Right lobe of liver (tissue), 6 donors: ENCODE measurements at regions not wholly inside any gene's neighbourhood (a gene's known extent, or its start where the extent isn't known, plus 50 kb on each side); places are given as distances from the start of the nearest gene placed in this dataset.

Experiments used
- ATAC-seq, 4 donors: fragments of 200-7000 bp; cut with Tn5 transposase; one replicate each; pipeline ENCODE4 v1.9.1; 2020; ENCODE audit warnings: mild to moderate bottlenecking in 4 of 4, moderate library complexity in 4 of 4
- DNase-seq, 3 donors: peaks; one replicate each; pipeline ENCODE4 v3.0.0-alpha.2; 2020
- H3K27ac ChIP-seq, 3 donors: fragments of 200-600 bp; one replicate each; pipeline ENCODE4 v1.8.0; 2022
- H3K27me3 ChIP-seq, 2 donors: fragments of 200-600 bp; one replicate each; pipeline ENCODE4 v1.8.0; 2022
- H3K36me3 ChIP-seq, 4 donors: fragments of 200-600 bp; sonication (generic) in 1 of 4; one replicate each; pipeline versions ENCODE4 v1.5.1 to v1.8.0; 2017 to 2022; ENCODE audit warnings: control low read depth in 1 of 4
- H3K4me1 ChIP-seq, 4 donors: fragments of 200-600 bp; sonication (generic) in 1 of 4; one replicate each; pipeline versions ENCODE4 v1.5.1 to v1.8.0; 2017 to 2022; ENCODE audit warnings: control low read depth in 1 of 4
- H3K4me3 ChIP-seq, 3 donors: fragments of 200-600 bp; one replicate each; pipeline ENCODE4 v1.8.0; 2022
- H3K9me3 ChIP-seq, 4 donors: fragments of 200-600 bp; sonication (generic) in 1 of 4; one replicate each; pipeline versions ENCODE4 v1.5.1 to v1.8.0; 2017 to 2022; ENCODE audit warnings: control low read depth in 1 of 4
- CTCF ChIP-seq, 4 donors: fragments of 200-600 bp in 3 of 4; fragments of 450-650 bp in 1 of 4; IDR thresholded peaks; one replicate each; pipeline versions ENCODE4 v1.5.1 to v1.8.0; 2016 to 2022; ENCODE audit warnings: antibody characterized with exemption in 4 of 4, mild to moderate bottlenecking in 2 of 4
- POLR2A ChIP-seq: fragments of 450-650 bp; IDR thresholded peaks from one replicate; pipeline ENCODE4 v1.6.1; 2017; ENCODE audit warnings: antibody characterized with exemption, mild to moderate bottlenecking
- whole genome bisulfite sequencing: methylation state at CpG from one replicate; pipeline ENCODE4 v1.1.6; 2018; ENCODE audit warnings: low coverage, low lambda C conversion rate; ENCODE audit not compliant: insufficient coverage; ENCODE audit errors: missing lambda C conversion rate; 5-methylcytosine and 5-hydroxymethylcytosine counted together
- intact Hi-C, 2 donors: fragments of 100-400 bp; cut with DNase I; formaldehyde crosslinking; loops; one replicate each; pipeline versions ENCODE4 v1.11.2 to v1.14.1; 2022
- donor health status: DM: no; HTN: yes; CAD: no.
- donor health status: DM: no; HTN: no; CAD: no.
- donor health status: DM: no; HTN: no; CAD: no.
- donor health status: DM: no; HTN: yes; CAD: no.
- donor health status: DM: no; HTN: yes; CAD: no.

- H3K27ac ChIP-seq = no peak overlapping the region
- ATAC-seq = no peak
- no peak for TF ChIP-seq CTCF (IDR thresholded peaks at IDR 0.05)
- no peak for TF ChIP-seq POLR2A
- H3K9me3 ChIP-seq = no peaks in the 10 kb centered on the region
- no peak for DNase-seq
- H3K4me3 ChIP-seq = no peak overlapping the region
- intact Hi-C loops = no loop called here
- H3K36me3 ChIP-seq = no peaks in the 10 kb centered on the region
- H3K27me3 ChIP-seq = no peaks in the 10 kb centered on the region
- H3K4me1 ChIP-seq = no peaks in the 10 kb centered on the region
These were observed 88.6 kb upstream of the MAFB start for GRCh38 chr20:40777653-40778052.

- Histone ChIP-seq H3K36me3 (no peaks in the 10 kb centered on the region), H3K4me1 (no peaks in the 10 kb centered on the region), H3K4me3 (no peak overlapping the region), H3K27ac (no peak overlapping the region), H3K27me3 (no peaks in the 10 kb centered on the region), H3K9me3 (no peaks in the 10 kb centered on the region)
- no peak for TF ChIP-seq POLR2A
- no peak for TF ChIP-seq CTCF (IDR thresholded peaks at IDR 0.05)
- ATAC-seq = peak in 2 of 4 donors; percentile 40 to 51
- intact Hi-C loops = no loop called here
- no peak for DNase-seq
- 19% methylated on average over 2 of the region's 2 CpGs for WGBS
These were observed 90.0 kb upstream of the MAFB start for GRCh38 chr20:40778894-40779496.

- H3K4me3 ChIP-seq = no peak overlapping the region
- WGBS = 72% methylated on average over 14 of the region's 14 CpGs
These were observed 92.4 kb upstream of the MAFB start for GRCh38 chr20:40781327-40782042.

GRCh38 chr20:40782043-40782368 is 93.0 kb upstream of the MAFB start:
- Histone ChIP-seq H3K36me3 (no peaks in the 10 kb centered on the region), H3K27me3 (no peaks in the 10 kb centered on the region), H3K27ac (no peak overlapping the region), H3K4me3 (no peak overlapping the region), H3K9me3 (no peaks in the 10 kb centered on the region), H3K4me1 (no peaks in the 10 kb centered on the region)
- DNase-seq = no peak
- no peak for ATAC-seq
- no peak for TF ChIP-seq CTCF (IDR thresholded peaks at IDR 0.05)
- intact Hi-C loops = no loop called here
- WGBS = 47% methylated on average over 10 of the region's 11 CpGs

More at GRCh38 chr20:40781327-40782042, 92.4 kb upstream of the MAFB start:
- TF ChIP-seq CTCF (IDR thresholded peaks at IDR 0.05) (no peak), POLR2A (no peak)
- no peak overlapping the region for H3K27ac ChIP-seq
- no peaks in the 10 kb centered on the region for H3K36me3 ChIP-seq
- H3K9me3 ChIP-seq = no peaks in the 10 kb centered on the region
- no peaks in the 10 kb centered on the region for H3K4me1 ChIP-seq
- DNase-seq (no peak), ATAC-seq (peak in 1 of 4 donors; percentile 13)
- intact Hi-C loops = no loop called here
- H3K27me3 ChIP-seq = no peaks in the 10 kb centered on the region
